ENCODE measurements at regions not wholly inside any gene's neighbourhood (a gene's known extent, or its start where the extent isn't known, plus 50 kb on each side); places are given as distances from the start of the nearest gene placed in this dataset.
A peak's percentile ranks its signal among the peaks of the same experiment; 100 is the strongest.

DNA sequence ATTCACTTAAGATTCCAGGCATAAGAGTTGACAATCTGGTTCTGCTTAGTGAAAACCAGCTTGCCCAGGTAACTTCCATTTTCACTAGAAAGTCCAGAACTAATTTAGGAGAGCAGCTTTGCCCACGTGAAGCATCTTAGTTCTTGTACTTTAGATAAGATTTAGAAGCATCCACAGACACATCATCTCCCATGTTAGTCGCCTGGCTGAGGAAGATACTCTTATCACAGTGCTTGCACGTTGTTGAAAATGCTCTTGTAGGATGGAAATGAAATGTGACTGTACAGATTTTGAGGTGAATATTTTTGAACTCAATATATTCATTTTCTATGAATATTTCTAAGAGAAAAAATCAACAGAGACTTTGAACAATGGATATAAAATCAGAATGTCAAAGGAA, 159.7 kb downstream of the SOCS6 start:
- DNase-seq (ENCODE audit: low read depth), result no peak

DNA sequence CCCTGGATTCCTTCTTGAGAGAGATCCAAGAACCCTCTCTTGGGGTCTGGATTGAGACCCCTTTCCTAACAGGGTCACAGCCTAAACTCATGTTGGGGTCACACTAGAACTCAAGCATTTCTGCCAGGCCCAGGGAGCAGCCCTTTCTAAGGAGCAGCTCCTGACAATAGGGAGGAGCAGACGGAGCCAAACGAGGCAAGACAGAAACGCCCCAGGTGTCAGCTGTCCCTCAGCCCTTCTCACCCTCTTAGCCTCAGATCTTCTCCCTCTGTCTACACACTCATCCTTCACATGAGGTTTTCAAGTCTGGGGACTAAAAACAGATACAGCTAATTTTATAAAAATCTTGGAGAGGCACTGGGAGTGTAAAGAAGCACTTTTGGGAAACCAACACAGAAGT, 157.2 kb downstream of the SOCS6 start:
- H3K4me3 ChIP-seq (ENCODE audit: control insufficient read depth, low read depth, low read length), result no peak overlapping the region

More for the DNA sequence above, 159.7 kb downstream of the SOCS6 start:
- no peak overlapping the region for H3K4me3 ChIP-seq (ENCODE audit: control insufficient read depth, low read depth, low read length)
- TF ChIP-seq, protein P1, sequence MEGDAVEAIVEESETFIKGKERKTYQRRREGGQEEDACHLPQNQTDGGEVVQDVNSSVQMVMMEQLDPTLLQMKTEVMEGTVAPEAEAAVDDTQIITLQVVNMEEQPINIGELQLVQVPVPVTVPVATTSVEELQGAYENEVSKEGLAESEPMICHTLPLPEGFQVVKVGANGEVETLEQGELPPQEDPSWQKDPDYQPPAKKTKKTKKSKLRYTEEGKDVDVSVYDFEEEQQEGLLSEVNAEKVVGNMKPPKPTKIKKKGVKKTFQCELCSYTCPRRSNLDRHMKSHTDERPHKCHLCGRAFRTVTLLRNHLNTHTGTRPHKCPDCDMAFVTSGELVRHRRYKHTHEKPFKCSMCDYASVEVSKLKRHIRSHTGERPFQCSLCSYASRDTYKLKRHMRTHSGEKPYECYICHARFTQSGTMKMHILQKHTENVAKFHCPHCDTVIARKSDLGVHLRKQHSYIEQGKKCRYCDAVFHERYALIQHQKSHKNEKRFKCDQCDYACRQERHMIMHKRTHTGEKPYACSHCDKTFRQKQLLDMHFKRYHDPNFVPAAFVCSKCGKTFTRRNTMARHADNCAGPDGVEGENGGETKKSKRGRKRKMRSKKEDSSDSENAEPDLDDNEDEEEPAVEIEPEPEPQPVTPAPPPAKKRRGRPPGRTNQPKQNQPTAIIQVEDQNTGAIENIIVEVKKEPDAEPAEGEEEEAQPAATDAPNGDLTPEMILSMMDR (IDR thresholded peaks at IDR 0.05; ENCODE audit: control insufficient read depth, insufficient read depth, low read depth, low read length, missing control alignments), result no peak

DNA sequence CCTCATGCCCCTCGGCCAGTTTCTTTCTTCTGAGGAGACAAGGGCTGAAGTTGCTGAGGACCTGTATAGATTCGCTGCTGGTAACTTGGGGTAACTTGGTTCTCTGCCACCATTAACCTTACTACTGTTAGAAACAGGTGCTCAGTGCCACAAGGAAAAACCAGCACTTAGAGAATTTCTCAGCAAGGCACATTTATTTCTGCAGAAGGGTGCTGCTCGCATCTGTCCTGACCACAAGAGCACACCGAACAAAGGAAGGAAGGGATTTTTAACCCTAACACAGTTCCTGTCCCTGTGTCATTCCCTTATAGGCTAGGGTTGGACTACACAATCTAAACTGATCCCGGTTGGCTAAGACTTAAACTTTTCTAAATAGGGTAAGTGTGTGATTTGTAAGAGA, 154.1 kb downstream of the SOCS6 start:
- no peak overlapping the region for H3K4me3 ChIP-seq (ENCODE audit: control insufficient read depth, low read depth, low read length)
- TF ChIP-seq, protein P1 (IDR thresholded peaks at IDR 0.05; ENCODE audit: control insufficient read depth, insufficient read depth, low read depth, low read length, missing control alignments), result no peak

More for the DNA sequence above, 157.2 kb downstream of the SOCS6 start:
- no peak for DNase-seq (ENCODE audit: low read depth)
- TF ChIP-seq, protein P1 (IDR thresholded peaks at IDR 0.05; ENCODE audit: control insufficient read depth, insufficient read depth, low read depth, low read length, missing control alignments), result no peak

DNA sequence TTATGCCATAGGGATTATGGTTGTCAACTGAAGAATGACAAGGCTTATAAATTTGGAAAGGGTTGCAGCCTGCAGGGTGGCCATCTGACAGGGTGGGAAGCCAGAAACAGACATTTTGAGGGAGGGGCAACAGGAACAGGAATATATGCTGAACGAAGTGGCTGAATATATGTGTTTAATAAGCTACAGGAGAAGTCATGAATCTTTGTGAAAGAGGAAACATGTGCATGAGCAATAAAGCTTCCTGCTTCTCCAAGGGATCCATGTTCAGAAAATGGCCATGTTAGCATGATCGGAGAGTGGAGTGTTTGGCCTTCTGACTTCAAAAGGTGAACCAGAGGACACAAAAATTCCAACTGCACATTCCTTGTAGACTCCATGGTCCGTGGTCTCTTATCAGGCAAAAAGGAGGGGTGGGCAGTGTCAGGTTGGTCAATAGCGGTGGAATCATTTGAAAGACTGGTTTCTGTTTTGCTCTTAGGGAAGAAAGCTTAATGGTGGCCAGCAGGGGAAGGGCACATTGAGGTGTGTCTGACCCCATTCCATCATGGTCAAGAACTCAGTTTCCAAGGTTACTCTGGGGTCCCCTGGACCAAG, 144.1 kb downstream of the SOCS6 start:
- H3K4me3 ChIP-seq (ENCODE audit: control insufficient read depth, low read depth, low read length), result no peak overlapping the region
- TF ChIP-seq, protein P1 (IDR thresholded peaks at IDR 0.05; ENCODE audit: control insufficient read depth, insufficient read depth, low read depth, low read length, missing control alignments), result no peak
- DNase-seq (ENCODE audit: low read depth), result no peak

More for the DNA sequence above, 154.1 kb downstream of the SOCS6 start:
- no peak for DNase-seq (ENCODE audit: low read depth)

DNA sequence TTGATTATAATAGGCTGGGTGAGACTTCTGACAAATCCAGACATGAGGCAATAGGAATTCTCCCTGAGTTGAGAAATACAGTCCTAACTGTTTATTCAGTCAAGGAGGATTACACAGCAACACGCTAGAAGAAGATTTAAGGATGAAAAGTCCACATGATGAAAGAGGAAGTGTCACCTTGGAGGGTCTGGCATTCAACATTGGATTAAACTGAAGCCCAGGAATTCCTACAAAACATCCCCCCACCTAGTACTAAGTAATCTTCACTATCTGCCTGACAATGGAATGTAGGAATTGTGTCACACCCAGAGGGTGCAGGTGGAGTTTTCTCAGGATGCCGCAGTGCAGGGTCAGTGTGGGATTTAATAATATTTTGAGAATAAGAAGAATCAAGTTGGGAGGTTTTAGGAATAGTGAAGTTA, 142.4 kb downstream of the SOCS6 start:
- TF ChIP-seq, protein P1 (IDR thresholded peaks at IDR 0.05; ENCODE audit: control insufficient read depth, insufficient read depth, low read depth, low read length, missing control alignments), result no peak
- peak; percentile 64 for DNase-seq (ENCODE audit: low read depth)
- H3K4me3 ChIP-seq (ENCODE audit: control insufficient read depth, low read depth, low read length), result no peak overlapping the region

DNA sequence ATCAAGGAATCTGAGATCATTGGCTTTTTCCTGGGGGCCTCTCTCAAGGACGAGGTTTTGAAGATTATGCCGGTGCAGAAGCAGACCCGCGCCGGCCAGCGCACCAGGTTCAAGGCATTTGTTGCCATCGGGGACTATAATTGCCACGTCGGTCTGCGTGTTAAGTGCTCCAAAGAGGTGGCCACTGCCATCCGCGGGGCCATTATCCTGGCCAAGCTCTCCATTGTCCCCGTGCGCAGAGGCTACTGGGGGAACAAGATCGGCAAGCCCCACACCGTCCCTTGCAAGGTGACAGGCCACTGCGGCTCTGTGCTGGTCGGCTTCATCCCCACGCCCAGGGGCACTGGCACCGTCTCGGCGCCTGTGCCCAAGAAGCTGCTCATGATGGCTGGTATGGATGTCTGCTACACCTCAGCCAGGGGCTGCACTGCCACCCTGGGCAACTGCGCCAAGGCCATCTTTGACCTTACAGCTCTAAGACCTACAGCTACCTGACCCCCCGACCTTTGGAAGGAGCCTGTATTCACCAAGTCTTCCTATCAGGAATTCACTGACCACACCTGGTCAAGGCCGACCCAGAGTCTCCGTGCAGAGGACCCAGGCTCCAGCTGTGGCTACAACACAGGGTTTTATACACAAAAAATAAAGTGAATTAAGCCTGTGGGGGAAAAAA, 141.8 kb downstream of the SOCS6 start:
- DNase-seq (ENCODE audit: low read depth), result no peak
- TF ChIP-seq, protein P1 (IDR thresholded peaks at IDR 0.05; ENCODE audit: control insufficient read depth, insufficient read depth, low read depth, low read length, missing control alignments), result no peak
- no peak overlapping the region for H3K4me3 ChIP-seq (ENCODE audit: control insufficient read depth, low read depth, low read length)
